22Rv1 (cell line): ENCODE measurements at regions not wholly inside any gene's neighbourhood (a gene's known extent, or its start where the extent isn't known, plus 50 kb on each side); places are given as distances from the start of the nearest gene placed in this dataset.

Experiments used
- ZFX ChIP-seq: fragments of 450-650 bp; IDR thresholded peaks from 2 replicates; pipeline ENCODE4 v1.6.1; 2017; ENCODE audit warnings: antibody characterized with exemption, borderline replicate concordance
- TF ChIP-seq, protein P1 (sequence below): fragments of 450-650 bp; IDR thresholded peaks from 2 replicates; pipeline ENCODE4 v1.5.1; 2017; ENCODE audit warnings: mild to moderate bottlenecking

DNA sequence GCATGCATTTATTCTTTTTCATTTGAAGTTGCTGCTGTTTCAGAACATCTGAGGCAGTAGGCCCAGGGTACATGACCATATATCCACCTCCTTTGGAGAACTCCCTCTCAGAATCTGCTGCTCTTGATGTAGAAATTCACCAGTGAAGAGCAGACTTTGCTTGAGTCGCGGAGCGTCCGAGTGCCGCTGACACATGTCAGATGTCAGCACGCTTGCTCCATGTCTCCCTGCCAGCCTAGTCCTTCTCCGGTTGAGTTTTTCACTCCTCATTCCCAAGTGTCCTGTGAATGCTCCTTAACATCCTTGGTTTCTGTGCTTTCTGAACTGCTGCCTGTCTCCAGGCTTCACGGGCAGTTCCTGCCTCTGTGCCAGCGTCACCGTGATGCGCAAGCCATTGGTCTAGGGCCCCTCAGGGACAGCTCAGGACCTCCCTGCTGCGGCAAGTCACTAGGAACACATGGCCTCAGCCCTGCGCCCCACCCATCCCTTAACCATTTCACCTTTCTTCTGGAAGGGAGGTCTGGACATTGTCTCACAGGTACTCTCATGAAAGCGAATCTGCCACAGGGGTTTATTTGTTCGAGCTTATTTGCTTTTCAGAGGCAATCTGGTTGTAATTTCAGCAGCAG is 93.1 kb upstream of the RBPJ start:
- TF ChIP-seq, protein P1, sequence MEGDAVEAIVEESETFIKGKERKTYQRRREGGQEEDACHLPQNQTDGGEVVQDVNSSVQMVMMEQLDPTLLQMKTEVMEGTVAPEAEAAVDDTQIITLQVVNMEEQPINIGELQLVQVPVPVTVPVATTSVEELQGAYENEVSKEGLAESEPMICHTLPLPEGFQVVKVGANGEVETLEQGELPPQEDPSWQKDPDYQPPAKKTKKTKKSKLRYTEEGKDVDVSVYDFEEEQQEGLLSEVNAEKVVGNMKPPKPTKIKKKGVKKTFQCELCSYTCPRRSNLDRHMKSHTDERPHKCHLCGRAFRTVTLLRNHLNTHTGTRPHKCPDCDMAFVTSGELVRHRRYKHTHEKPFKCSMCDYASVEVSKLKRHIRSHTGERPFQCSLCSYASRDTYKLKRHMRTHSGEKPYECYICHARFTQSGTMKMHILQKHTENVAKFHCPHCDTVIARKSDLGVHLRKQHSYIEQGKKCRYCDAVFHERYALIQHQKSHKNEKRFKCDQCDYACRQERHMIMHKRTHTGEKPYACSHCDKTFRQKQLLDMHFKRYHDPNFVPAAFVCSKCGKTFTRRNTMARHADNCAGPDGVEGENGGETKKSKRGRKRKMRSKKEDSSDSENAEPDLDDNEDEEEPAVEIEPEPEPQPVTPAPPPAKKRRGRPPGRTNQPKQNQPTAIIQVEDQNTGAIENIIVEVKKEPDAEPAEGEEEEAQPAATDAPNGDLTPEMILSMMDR, result no peak
- TF ChIP-seq ZFX, result no peak
